SJCRH30 (cell line): ENCODE measurements at regions not wholly inside any gene's neighbourhood (a gene's known extent, or its start where the extent isn't known, plus 50 kb on each side); places are given as distances from the start of the nearest gene placed in this dataset.

Experiments
- DNase-seq, 2 experiments: peaks; one replicate each; pipeline ENCODE4 v3.0.0-alpha.2; 2015 to 2020
- H3K27ac ChIP-seq: fragments of 250-450 bp; sonication (Bioruptor Pico); 2 replicates; pipeline ENCODE4 v1.5.1; 2020; ENCODE audit warnings: mild to moderate bottlenecking, moderate library complexity
- H3K27me3 ChIP-seq: fragments of 250-450 bp; sonication (Bioruptor Pico); 2 replicates; pipeline ENCODE4 v1.5.1; 2020; ENCODE audit warnings: mild to moderate bottlenecking, moderate library complexity
- H3K36me3 ChIP-seq: fragments of 250-450 bp; sonication (Bioruptor Pico); 2 replicates; pipeline ENCODE4 v1.5.1; 2020; ENCODE audit warnings: mild to moderate bottlenecking, moderate library complexity
- H3K4me1 ChIP-seq: fragments of 250-450 bp; sonication (Bioruptor Pico); 2 replicates; pipeline ENCODE4 v1.5.1; 2020; ENCODE audit warnings: mild to moderate bottlenecking, moderate library complexity
- H3K4me3 ChIP-seq: fragments of 250-450 bp; sonication (Bioruptor Pico); 2 replicates; pipeline ENCODE4 v1.5.1; 2020; ENCODE audit warnings: mild to moderate bottlenecking, moderate library complexity
- H3K9me3 ChIP-seq: fragments of 250-450 bp; sonication (Bioruptor Pico); replicated peaks from 2 replicates; pipeline ENCODE4 v1.5.1; 2020; ENCODE audit warnings: mild to moderate bottlenecking, moderate library complexity

DNA sequence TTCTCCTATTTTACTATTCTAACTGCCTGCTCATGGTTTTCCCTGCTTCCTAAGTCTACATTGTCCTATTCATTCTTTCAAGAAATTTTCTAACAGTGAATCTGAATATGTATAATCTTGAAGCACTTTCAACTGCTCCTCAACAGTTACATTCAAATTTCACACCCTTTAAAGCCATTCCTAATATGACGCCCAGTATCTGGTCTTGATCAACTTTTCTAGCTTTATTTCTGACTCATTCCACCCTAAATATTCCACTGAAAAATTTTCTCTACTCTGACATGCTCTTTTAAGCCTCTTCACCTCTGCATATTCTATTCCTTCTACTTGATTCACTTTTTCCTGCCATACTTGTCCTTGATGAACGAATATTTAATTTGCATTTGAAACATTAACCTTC, 1893.9 kb upstream of the PIK3C3 start:
- H3K27ac ChIP-seq: no peak overlapping the region
- no peaks in the 10 kb centered on the region for H3K27me3 ChIP-seq
- DNase-seq: no peak
- no peaks in the 10 kb centered on the region for H3K4me1 ChIP-seq
- H3K36me3 ChIP-seq: no peaks in the 10 kb centered on the region
- H3K9me3 ChIP-seq: no peaks in the 10 kb centered on the region
- H3K4me3 ChIP-seq: no peak overlapping the region

DNA sequence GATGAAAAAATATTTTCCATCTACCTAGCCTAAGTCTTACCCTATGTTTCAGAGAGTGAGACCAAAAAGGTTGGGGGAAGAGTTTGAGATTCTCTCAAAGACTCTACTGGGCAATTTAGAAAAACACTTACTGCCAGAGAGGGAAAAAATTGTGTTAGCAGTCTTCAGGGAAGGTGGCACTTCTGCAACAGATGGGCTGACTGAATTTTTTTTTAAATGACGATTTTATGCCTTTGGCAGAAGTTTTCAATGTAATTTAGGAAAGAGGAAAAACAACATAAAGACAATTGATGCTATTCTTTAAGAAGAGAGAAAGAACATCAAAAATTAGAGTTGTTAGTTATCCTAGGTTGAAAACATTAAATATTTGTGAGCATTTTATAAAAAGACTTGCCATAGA, 1894.5 kb upstream of the PIK3C3 start:
- no peak overlapping the region for H3K4me3 ChIP-seq
- no peak overlapping the region for H3K27ac ChIP-seq
- H3K36me3 ChIP-seq: no peaks in the 10 kb centered on the region
- DNase-seq: no peak
- no peaks in the 10 kb centered on the region for H3K4me1 ChIP-seq
- no peaks in the 10 kb centered on the region for H3K27me3 ChIP-seq
- no peaks in the 10 kb centered on the region for H3K9me3 ChIP-seq

DNA sequence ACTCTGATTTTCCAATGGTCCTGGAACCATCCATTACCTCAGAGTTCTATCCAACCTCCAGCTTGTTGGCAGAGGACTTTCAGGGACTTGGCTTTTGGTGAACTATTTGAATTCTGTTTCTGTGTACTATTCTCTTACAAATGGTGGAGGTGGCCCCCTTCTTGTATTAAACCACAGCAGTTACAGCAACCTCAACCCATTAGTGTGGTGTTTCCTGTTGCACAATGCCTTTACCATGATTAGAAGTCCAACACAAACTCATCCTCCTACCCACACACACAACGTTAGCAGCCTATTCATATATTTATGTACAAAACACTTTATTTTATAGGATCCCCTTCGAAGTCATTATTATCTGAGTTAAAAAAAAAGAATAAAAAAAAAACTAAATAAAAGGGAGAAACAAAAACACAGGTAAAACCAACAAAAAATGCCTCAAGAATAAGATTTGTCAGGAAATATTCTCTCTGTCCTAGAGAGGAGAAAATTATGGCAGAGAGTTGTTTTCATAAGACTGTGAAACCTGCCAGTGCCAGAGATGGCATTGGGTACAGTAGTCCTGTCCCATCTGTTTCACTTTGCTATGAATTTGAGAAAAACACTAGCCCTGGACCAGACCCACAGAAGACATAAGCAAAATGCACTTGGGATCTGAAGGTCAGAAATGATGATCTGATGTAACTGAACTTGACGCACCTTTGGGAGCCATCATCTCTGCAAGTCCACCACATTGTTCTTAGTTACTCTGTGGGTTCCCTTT, 1896.0 kb upstream of the PIK3C3 start:
- Histone ChIP-seq H3K36me3 (no peaks in the 10 kb centered on the region), H3K4me1 (no peaks in the 10 kb centered on the region), H3K27me3 (no peaks in the 10 kb centered on the region), H3K27ac (no peak overlapping the region), H3K9me3 (no peaks in the 10 kb centered on the region), H3K4me3 (no peak overlapping the region)
- no peak for DNase-seq

DNA sequence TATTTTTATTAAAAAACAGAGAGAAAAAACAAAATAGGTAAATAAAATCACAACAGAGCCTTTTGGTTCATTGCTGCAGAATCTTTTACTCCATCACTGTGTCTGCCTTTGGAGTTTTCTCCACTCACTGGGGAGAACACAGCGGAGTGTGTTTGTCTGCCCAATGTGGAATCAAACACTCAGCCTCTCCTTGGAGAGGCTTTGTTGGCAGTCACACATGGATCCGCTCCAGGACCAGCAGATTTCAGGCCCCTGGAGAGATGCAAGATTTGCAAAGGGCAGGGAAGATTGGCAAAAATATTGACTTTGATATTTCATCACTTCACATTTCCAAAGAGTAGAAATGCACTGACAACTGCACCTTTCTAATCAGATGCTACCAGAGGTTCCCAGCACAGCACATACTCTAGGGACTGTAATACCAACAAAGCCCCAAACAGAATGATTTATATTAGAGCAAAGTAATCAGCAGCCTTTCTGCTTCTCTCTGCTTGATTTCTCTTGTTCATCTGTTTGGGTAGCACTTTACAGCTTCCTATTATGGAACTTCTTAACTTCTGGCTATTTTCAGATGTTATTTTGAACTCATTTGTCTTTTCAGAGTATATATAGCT, 1898.8 kb upstream of the PIK3C3 start:
- Histone ChIP-seq H3K27me3 (no peaks in the 10 kb centered on the region), H3K27ac (no peak overlapping the region), H3K9me3 (no peaks in the 10 kb centered on the region), H3K4me1 (no peaks in the 10 kb centered on the region), H3K4me3 (no peak overlapping the region), H3K36me3 (no peaks in the 10 kb centered on the region)
- no peak for DNase-seq

DNA sequence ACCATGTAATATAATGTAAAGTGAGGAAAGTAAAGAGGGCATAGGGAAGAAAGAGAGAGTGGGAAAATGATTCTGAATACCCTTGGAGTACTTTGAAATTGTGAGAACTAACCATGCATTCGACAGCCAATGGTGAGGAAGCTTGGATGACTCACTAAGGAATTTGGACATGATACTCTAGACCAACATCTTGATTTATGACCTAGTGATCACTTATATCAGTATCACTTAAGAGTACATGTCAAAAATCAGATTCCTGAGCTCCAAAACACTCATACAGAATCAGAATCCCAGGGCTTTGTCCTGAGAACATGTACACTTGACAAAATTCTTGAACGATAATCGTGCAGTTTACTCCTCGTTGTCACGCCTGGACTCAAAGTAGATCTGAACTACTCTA, 1899.8 kb upstream of the PIK3C3 start:
- no peaks in the 10 kb centered on the region for H3K4me1 ChIP-seq
- DNase-seq: no peak
- H3K4me3 ChIP-seq: no peak overlapping the region
- no peaks in the 10 kb centered on the region for H3K27me3 ChIP-seq
- no peaks in the 10 kb centered on the region for H3K9me3 ChIP-seq
- no peak overlapping the region for H3K27ac ChIP-seq
- H3K36me3 ChIP-seq: no peaks in the 10 kb centered on the region

DNA sequence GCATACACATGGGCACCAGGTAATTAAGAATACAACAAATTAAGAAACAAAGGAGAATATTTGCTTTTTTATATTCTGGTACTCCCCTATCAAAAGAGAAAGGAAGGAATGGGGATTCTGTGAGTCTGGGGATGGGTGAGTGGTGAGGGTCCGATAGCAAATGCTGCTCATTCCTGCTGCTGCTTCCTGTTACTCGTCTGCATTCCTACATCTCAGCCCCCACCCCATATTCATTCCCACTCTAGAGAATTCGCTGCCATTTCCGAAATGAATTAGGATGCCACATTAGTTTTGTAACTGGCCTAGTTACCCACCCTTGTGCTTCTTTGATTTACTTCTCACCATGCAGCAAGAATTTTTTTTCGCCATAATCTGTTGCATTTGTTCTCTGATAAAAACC, 1905.3 kb upstream of the PIK3C3 start:
- Histone ChIP-seq H3K4me3 (no peak overlapping the region), H3K9me3 (no peaks in the 10 kb centered on the region), H3K4me1 (no peaks in the 10 kb centered on the region), H3K36me3 (no peaks in the 10 kb centered on the region), H3K27ac (no peak overlapping the region), H3K27me3 (no peaks in the 10 kb centered on the region)
- DNase-seq: no peak

DNA sequence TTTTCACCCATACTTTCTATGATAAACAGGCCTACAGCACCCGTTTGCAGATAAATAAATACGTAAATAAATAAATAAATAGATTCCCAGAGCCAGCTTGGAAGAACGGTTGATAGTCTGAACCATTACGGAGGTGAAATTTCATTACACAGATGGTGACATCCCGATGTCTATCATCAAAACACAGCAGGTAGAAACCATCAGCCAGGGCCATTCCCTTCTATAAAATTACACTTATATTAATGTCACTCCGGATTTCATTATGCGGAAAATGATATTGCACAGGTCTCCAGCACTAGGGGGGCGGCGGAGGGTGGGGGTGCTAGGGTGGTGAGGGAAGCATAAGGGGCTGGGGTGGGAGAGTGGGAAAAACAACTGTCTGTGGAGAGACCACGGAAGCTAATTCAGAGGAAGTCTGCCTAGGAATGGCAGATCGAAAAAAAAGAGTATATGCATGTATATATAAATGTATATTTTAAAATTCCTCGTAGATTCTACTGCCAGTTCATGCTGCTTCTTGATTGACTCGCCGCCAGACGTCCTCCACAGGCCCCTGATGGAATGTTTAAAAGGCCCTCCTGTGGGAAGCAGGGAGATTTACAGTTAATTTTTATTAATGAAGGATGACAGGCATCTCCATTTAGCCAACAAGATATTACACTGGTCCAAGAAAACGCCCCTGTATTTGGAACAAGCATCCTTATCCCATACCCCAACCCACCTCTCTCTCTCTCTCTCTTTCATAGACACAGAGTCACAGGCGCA, 1906.0 kb upstream of the PIK3C3 start:
- Histone ChIP-seq H3K9me3 (no peaks in the 10 kb centered on the region), H3K27me3 (no peaks in the 10 kb centered on the region)
- no peak for DNase-seq

DNA sequence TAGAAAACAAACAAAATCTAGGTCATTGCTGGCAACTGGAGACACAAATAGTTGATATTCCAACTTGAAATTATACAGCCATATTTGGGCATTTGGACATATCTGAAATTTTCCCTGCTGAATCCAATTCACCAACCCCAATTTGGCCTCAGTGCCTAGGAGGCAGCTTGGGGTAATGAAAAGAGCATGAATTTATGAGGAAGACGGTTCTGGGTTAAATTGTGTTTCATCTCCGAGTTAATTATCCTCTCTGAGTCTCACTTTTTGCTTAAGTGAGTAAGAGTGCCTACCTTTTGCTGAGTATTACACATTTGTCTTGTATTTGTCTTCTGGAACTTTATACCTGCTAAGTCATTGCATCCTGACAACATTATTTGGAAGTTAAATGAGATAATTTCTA, 1906.8 kb upstream of the PIK3C3 start:
- H3K9me3 ChIP-seq: no peaks in the 10 kb centered on the region
- H3K27ac ChIP-seq: no peak overlapping the region
- no peak for DNase-seq
- H3K36me3 ChIP-seq: no peaks in the 10 kb centered on the region
- no peaks in the 10 kb centered on the region for H3K27me3 ChIP-seq
- H3K4me1 ChIP-seq: no peaks in the 10 kb centered on the region
- no peak overlapping the region for H3K4me3 ChIP-seq

More for the DNA sequence above, 1906.0 kb upstream of the PIK3C3 start:
- H3K4me3 ChIP-seq: no peak overlapping the region
- no peaks in the 10 kb centered on the region for H3K4me1 ChIP-seq
- no peak overlapping the region for H3K27ac ChIP-seq
- no peaks in the 10 kb centered on the region for H3K36me3 ChIP-seq

DNA sequence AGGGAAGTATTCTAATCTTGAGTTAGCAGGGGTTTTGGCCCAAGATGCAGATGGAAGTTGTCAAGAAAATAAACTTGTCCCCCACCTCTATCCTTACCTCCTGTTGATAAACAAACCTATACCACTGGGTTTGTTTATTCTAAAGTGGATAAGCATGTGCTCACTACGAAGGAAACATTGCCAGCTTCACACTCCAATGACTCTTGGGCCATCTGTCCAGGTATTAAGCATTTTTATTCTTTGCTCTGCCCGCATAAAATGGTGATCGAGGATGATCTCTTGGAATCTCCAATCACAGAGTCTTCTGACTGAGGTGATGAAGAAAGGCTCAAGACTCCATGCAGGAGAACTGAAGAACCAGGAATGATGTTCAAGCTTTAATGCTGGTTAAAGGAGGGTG, 1908.4 kb upstream of the PIK3C3 start:
- Histone ChIP-seq H3K36me3 (no peaks in the 10 kb centered on the region), H3K4me3 (no peak overlapping the region), H3K9me3 (no peaks in the 10 kb centered on the region)

DNA sequence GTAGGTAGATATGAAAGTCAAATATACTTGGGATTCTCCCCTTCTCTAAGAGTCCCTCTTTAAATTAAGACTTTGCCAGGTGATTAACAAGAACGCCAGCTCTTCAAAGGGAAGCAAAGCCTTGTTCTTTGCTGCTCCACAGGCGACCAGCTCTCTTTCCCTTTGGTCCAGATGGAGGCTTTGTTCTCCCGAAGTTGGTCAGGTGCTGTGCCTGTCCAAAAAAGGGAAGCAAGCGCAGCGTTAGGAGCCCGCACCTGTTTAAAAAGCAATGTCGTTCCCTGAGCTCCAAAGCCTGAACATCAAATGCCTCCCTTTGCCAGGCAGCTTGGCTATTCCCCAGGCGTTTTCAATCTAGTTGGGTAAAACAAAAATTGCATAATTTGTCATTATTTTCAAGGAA, 1913.1 kb upstream of the PIK3C3 start:
- no peak overlapping the region for H3K4me3 ChIP-seq
- H3K4me1 ChIP-seq: no peaks in the 10 kb centered on the region
- no peaks in the 10 kb centered on the region for H3K9me3 ChIP-seq
- H3K27ac ChIP-seq: no peak overlapping the region
- no peaks in the 10 kb centered on the region for H3K36me3 ChIP-seq
- DNase-seq: no peak
- no peaks in the 10 kb centered on the region for H3K27me3 ChIP-seq

More for the DNA sequence above, 1908.4 kb upstream of the PIK3C3 start:
- no peak for DNase-seq
- no peak overlapping the region for H3K27ac ChIP-seq
- H3K4me1 ChIP-seq: no peaks in the 10 kb centered on the region
- no peaks in the 10 kb centered on the region for H3K27me3 ChIP-seq

DNA sequence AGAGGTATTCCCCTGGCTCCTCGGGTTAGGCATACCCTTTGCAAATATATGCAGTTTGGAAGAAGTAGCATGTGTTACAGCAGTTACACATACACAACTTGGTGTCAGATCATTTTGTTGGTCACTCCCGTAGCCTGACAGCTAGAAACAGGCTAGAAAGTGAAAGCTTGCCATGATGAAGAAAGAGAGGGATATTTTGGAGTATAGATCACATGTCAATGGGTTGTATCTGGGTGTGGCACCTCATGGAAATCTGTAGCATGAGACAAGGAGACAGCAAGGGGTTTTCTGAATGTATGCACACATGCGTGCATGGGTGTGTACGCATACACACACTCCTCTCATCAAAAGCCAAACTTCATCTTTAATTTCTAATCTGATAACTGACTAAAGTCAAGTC, 1914.5 kb upstream of the PIK3C3 start:
- DNase-seq: no peak
- Histone ChIP-seq H3K27ac (no peak overlapping the region), H3K4me1 (no peaks in the 10 kb centered on the region), H3K4me3 (no peak overlapping the region), H3K9me3 (no peaks in the 10 kb centered on the region), H3K36me3 (no peaks in the 10 kb centered on the region), H3K27me3 (no peaks in the 10 kb centered on the region)

DNA sequence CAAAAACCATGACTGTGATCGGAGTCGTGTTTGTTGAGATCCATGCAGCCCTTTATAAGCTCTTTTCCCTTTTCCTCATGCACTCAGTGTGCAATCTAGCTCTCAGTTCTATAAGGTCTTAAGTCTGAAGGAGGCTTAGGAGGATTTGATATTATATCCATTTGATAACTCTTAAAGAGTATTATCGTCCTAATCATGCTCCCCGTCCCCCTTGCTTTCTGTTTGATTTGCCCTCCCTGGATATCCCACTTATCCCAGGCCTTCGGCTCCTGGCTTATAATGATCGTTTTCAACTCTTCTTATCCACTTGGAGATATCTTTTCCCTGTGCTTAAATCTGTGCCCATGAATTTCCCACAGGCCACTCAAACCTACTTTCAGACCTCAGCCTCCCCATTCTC, 1917.7 kb upstream of the PIK3C3 start:
- no peak overlapping the region for H3K4me3 ChIP-seq
- no peaks in the 10 kb centered on the region for H3K36me3 ChIP-seq
- H3K4me1 ChIP-seq: no peaks in the 10 kb centered on the region
- no peak overlapping the region for H3K27ac ChIP-seq
- no peaks in the 10 kb centered on the region for H3K9me3 ChIP-seq
- no peaks in the 10 kb centered on the region for H3K27me3 ChIP-seq
- DNase-seq: no peak

DNA sequence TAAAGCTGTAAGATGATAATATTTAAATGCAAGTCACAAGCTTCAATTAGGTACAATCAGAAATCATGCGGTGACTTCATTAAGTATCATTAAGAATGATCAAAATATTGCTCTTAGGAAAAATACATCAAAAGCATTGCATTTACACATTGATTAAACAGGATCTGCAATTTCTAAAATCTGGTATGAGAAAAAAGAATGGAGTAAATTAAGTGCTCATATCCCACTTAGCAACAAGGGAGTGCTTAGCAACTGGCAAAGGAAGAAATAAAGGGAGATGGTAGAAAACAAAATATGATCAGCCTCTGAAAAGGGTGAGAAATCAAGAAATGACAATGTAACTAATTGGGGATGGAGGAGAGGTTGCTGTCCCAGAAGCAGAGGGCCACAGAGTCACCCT, 1918.2 kb upstream of the PIK3C3 start:
- H3K4me1 ChIP-seq: no peaks in the 10 kb centered on the region
- H3K36me3 ChIP-seq: no peaks in the 10 kb centered on the region
- DNase-seq: no peak
- no peak overlapping the region for H3K27ac ChIP-seq
- H3K4me3 ChIP-seq: no peak overlapping the region
- H3K27me3 ChIP-seq: no peaks in the 10 kb centered on the region
- H3K9me3 ChIP-seq: no peaks in the 10 kb centered on the region

DNA sequence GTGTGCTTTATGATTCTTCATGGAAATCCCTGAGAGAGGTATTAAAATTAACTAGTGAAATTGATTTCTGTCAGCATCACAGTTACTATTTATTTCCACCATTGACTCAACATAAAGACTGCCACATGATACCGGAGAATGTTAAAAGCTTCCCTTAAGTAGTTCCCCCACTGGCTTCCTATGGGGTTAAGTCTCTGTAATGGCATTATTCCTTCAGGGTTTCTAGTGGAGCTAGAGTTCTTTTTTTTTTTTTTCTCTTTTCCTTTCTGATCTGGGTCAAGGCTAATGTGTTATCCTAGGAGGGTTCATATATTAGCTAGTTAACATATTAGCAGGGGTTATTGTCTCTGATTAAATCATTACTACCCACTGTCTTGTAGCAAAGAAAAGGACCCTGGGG, 1919.1 kb upstream of the PIK3C3 start:
- no peak overlapping the region for H3K4me3 ChIP-seq
- no peaks in the 10 kb centered on the region for H3K4me1 ChIP-seq
- no peaks in the 10 kb centered on the region for H3K27me3 ChIP-seq
- DNase-seq: no peak
- H3K27ac ChIP-seq: no peak overlapping the region
- no peaks in the 10 kb centered on the region for H3K9me3 ChIP-seq
- H3K36me3 ChIP-seq: no peaks in the 10 kb centered on the region

DNA sequence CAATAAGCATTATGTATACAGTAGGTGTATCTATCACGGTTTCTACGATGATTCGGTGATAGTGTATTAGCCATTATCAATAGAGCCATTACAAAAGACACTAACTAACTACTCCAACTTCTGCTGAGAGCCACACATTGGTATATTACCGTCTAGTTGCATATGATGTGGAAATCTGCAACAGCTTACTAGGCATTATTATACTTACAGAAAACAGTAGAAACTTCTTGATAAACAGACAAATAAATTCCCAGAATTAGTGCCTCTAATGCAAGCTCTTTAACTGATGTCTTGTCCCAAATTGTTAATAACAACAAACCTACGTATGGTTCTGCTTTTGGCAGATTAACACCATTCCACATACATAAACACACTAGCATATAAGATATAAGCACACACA, 1923.0 kb upstream of the PIK3C3 start:
- H3K27ac ChIP-seq: no peak overlapping the region
- no peaks in the 10 kb centered on the region for H3K9me3 ChIP-seq
- DNase-seq: no peak
- H3K4me1 ChIP-seq: no peaks in the 10 kb centered on the region
- H3K4me3 ChIP-seq: no peak overlapping the region
- H3K27me3 ChIP-seq: no peaks in the 10 kb centered on the region
- H3K36me3 ChIP-seq: no peaks in the 10 kb centered on the region
